ENCODE measurements at regions not wholly inside any gene's neighbourhood (a gene's known extent, or its start where the extent isn't known, plus 50 kb on each side); places are given as distances from the start of the nearest gene placed in this dataset.

DNA sequence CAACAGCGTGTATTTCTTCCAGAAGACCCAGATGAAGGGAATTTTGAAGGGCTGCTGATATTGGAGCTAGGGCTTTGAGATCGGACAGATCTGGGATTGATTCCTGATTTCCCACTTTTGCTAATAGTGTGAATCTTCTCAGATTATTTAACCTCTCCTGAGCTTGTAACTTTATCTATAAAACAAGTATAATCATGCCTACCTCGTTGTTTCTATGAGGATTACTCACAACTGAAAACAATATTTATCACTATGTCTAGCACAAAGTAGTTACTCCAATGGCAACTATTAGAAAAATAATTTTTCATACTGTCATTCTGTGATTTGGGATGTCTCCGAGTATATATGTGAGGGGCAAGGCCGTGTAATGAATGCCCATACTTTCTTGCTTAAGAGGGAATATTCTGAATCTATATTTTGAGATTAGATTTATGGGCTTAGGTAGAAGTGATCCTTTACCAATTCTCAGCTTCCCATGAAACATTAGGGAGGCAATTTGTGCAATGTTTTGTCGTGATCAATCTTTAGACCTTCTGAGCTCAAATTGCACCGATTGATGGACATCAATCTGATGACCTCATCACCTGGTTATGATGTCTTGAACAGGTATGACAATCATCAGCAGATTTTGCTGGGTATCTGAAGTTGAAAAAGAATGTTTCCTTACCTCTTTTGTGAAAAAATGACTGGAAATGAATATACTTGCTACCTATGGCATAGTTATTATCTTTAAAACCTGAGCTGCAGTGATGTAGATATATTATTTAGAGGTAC, 339.9 kb downstream of the KCNS3 start:
- ATAC-seq (ENCODE audit: low read depth) (no peak), DNase-seq (no peak)
- intact Hi-C loops (cut with micrococcal nuclease) (no loop called here), in situ Hi-C loops (cut with MboI; ENCODE audit: low sequenced_read_pairs) (loop anchor here (10.0 kb wide), 1 partner anchor 156 kb away; no protein-coding TSS in a partner anchor), dilution Hi-C loops (cut with HindIII; ENCODE audit: low sequenced_read_pairs, unreplicated experiment) (no loop called here)
- no CpG with 5 or more reads among the region's 7 CpGs for WGBS, 2 experiments (ENCODE audit: extremely low coverage in 2 of 2, insufficient read length in 1 of 2)
- ChIA-PET POLR2A (ENCODE audit: unreplicated experiment) (no interaction called here), CTCF (interaction anchor here (1.0 kb wide), 1 partner anchor 162 kb away, joined by 3 read pairs; no protein-coding TSS in a partner anchor)
- TF ChIP-seq, protein P1, sequence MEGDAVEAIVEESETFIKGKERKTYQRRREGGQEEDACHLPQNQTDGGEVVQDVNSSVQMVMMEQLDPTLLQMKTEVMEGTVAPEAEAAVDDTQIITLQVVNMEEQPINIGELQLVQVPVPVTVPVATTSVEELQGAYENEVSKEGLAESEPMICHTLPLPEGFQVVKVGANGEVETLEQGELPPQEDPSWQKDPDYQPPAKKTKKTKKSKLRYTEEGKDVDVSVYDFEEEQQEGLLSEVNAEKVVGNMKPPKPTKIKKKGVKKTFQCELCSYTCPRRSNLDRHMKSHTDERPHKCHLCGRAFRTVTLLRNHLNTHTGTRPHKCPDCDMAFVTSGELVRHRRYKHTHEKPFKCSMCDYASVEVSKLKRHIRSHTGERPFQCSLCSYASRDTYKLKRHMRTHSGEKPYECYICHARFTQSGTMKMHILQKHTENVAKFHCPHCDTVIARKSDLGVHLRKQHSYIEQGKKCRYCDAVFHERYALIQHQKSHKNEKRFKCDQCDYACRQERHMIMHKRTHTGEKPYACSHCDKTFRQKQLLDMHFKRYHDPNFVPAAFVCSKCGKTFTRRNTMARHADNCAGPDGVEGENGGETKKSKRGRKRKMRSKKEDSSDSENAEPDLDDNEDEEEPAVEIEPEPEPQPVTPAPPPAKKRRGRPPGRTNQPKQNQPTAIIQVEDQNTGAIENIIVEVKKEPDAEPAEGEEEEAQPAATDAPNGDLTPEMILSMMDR (conservative IDR thresholded peaks at IDR 0.05; ENCODE audit: low read depth, low read length) = no peak
- TF ChIP-seq RFX5 (IDR thresholded peaks at IDR 0.05; ENCODE audit: low read depth, low read length) = no peak
- no peak for TF ChIP-seq RCOR1 (IDR thresholded peaks at IDR 0.05; ENCODE audit: insufficient replicate concordance, low read length)
- no peak for TF ChIP-seq MAFK (IDR thresholded peaks at IDR 0.05; ENCODE audit: low read depth, low read length)
- TF ChIP-seq CEBPB (IDR thresholded peaks at IDR 0.05; ENCODE audit: low read depth, low read length) = no peak
- no peak for TF ChIP-seq SMC3 (IDR thresholded peaks at IDR 0.05; ENCODE audit: low read depth, low read length)
- TF ChIP-seq RAD21 (IDR thresholded peaks at IDR 0.05; ENCODE audit: low read length) = no peak
- no peak for TF ChIP-seq POLR2A (IDR thresholded peaks at IDR 0.05; ENCODE audit: low read depth, low read length)
- no peak for TF ChIP-seq MAZ (IDR thresholded peaks at IDR 0.05; ENCODE audit: borderline replicate concordance, low read depth, low read length)
- no peak for TF ChIP-seq NFE2L2 (IDR thresholded peaks at IDR 0.05; ENCODE audit: low read depth, low read length)
- TF ChIP-seq, protein P2, sequence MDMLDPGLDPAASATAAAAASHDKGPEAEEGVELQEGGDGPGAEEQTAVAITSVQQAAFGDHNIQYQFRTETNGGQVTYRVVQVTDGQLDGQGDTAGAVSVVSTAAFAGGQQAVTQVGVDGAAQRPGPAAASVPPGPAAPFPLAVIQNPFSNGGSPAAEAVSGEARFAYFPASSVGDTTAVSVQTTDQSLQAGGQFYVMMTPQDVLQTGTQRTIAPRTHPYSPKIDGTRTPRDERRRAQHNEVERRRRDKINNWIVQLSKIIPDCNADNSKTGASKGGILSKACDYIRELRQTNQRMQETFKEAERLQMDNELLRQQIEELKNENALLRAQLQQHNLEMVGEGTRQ (IDR thresholded peaks at IDR 0.05; ENCODE audit: low read depth, low read length) = no peak
- TF ChIP-seq BHLHE40 (IDR thresholded peaks at IDR 0.05; ENCODE audit: low read depth, low read length) = no peak
- Histone ChIP-seq H4K5ac (ENCODE audit: low read depth, low read length) (no peak overlapping the region), H2BK20ac (ENCODE audit: low read depth, low read length) (no peak overlapping the region), H2BK5ac (ENCODE audit: low read depth, low read length, poor library complexity, severe bottlenecking) (no peak overlapping the region), H3K9ac (ENCODE audit: low read depth, low read length) (no peak overlapping the region), H3K27ac (ENCODE audit: insufficient read depth, low read length) (no peak overlapping the region), H3K9me3 (ENCODE audit: control insufficient read depth, insufficient read depth, low read length) (no peaks in the 10 kb centered on the region), H3K4ac (ENCODE audit: low read depth, low read length) (no peak overlapping the region), H3K4me3 (ENCODE audit: insufficient read depth, low read depth, low read length) (no peak overlapping the region), H2AFZ (replicated peaks; ENCODE audit: low read length, poor library complexity) (no peak overlapping the region), H2BK15ac (ENCODE audit: low read depth, low read length) (no peak overlapping the region), H3K4me2 (ENCODE audit: low read depth, low read length) (no peak overlapping the region), H3K36me3 (ENCODE audit: control insufficient read depth, insufficient read depth, low read length) (no peaks in the 10 kb centered on the region), H4K91ac (ENCODE audit: insufficient read depth, low read depth, low read length) (no peak overlapping the region), H3K27me3 (ENCODE audit: control insufficient read depth, insufficient read depth, low read length) (peaks cover 1% of the 10 kb centered on the region; the same call in 1 of the 2 replicates), H3K4me1 (ENCODE audit: control insufficient read depth, insufficient read depth, low read length) (no peaks in the 10 kb centered on the region), H4K20me1 (ENCODE audit: insufficient read depth, low read length) (no peaks in the 10 kb centered on the region), H3K23ac (ENCODE audit: low read depth, low read length) (no peak overlapping the region), H3K18ac (ENCODE audit: low read depth, low read length) (no peak overlapping the region), H3K79me1 (ENCODE audit: low read depth in 1 of 2, low read length in 2 of 2) (no peaks in the 10 kb centered on the region), H2BK120ac (ENCODE audit: low read depth, low read length) (no peak overlapping the region), H3K9me1 (ENCODE audit: insufficient read depth, low read length) (no peaks in the 10 kb centered on the region), H3K56ac (ENCODE audit: extremely low read depth, insufficient read depth, low read length) (no peak overlapping the region), H2AK9ac (replicated peaks; ENCODE audit: low read depth, low read length, poor library complexity) (no peak overlapping the region), H3K14ac (replicated peaks; ENCODE audit: low read depth, low read length) (no peak overlapping the region), H4K8ac (ENCODE audit: low read depth in 2 of 2, low read length in 2 of 2) (no peak overlapping the region), H2AK5ac (ENCODE audit: low read depth, low read length) (no peak overlapping the region)
- no TSS peak for BruUV-seq (replicated peaks)

Measured in IMR-90 (cell line).